Lower leg skin (tissue), 4 donors: ENCODE measurements at regions not wholly inside any gene's neighbourhood (a gene's known extent, or its start where the extent isn't known, plus 50 kb on each side); places are given as distances from the start of the nearest gene placed in this dataset.

Experiments used
- DNase-seq, 2 donors: peaks; one replicate each; pipeline ENCODE4 v3.0.0-alpha.2; 2019; ENCODE audit warnings: low spot score in 2 of 2
- H3K4me3 ChIP-seq: fragments of 200-600 bp; sonication (generic); 2 replicates; pipeline ENCODE4 v1.5.1; 2017; ENCODE audit warnings: mild to moderate bottlenecking, low read depth; ENCODE audit not compliant: poor library complexity, severe bottlenecking
- POLR2A ChIP-seq, 2 donors: fragments of 450-650 bp; IDR thresholded peaks; one replicate each; pipeline ENCODE4 v1.6.1; 2016 to 2017; ENCODE audit warnings: antibody characterized with exemption in 2 of 2, mild to moderate bottlenecking in 1 of 2, moderate library complexity in 1 of 2
- WGBS, 2 donors: methylation state at CpG; one replicate each; pipeline ENCODE4 v1.1.5; 2018; 5-methylcytosine and 5-hydroxymethylcytosine counted together
- intact Hi-C: fragments of 100-400 bp; cut with DNase I; formaldehyde crosslinking; loops from one replicate; pipeline ENCODE4 v1.15.0; 2023; ENCODE audit warnings: low total_unique reads
- TF ChIP-seq, protein P1 (sequence below), 3 donors: fragments of 450-650 bp; IDR thresholded peaks; one replicate each; pipeline ENCODE4 v1.5.1; 2016; ENCODE audit warnings: antibody characterized with exemption in 3 of 3, mild to moderate bottlenecking in 3 of 3, moderate library complexity in 2 of 3

DNA sequence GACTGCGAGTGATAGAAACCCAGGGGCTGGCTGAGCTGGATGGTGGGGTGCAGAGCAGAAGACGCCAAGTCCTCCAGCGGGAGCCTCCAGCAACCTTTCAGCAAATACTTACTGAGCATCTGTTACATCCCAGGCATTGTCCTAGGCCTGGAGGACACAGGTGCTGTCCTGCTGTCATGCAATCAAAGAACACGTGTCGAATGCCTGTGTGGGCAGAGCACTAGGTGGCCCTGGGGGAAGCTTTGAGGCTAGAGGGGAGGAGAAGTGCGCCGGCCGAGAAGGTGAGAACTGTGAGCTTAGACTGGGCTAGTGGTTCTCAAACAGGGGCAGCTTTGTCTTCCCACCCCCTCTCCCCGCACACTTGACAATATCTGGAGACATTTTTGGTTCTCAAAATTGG lies 233.6 kb downstream of the BMP7 start:
- H3K4me3 ChIP-seq: no peak overlapping the region
- DNase-seq: no peak
- intact Hi-C loops: no loop called here
- WGBS, 2 donors: 79% methylated on average over 9 of the region's 9 CpGs
- TF ChIP-seq POLR2A (IDR thresholded peaks at IDR 0.05): no peak
- TF ChIP-seq, protein P1, sequence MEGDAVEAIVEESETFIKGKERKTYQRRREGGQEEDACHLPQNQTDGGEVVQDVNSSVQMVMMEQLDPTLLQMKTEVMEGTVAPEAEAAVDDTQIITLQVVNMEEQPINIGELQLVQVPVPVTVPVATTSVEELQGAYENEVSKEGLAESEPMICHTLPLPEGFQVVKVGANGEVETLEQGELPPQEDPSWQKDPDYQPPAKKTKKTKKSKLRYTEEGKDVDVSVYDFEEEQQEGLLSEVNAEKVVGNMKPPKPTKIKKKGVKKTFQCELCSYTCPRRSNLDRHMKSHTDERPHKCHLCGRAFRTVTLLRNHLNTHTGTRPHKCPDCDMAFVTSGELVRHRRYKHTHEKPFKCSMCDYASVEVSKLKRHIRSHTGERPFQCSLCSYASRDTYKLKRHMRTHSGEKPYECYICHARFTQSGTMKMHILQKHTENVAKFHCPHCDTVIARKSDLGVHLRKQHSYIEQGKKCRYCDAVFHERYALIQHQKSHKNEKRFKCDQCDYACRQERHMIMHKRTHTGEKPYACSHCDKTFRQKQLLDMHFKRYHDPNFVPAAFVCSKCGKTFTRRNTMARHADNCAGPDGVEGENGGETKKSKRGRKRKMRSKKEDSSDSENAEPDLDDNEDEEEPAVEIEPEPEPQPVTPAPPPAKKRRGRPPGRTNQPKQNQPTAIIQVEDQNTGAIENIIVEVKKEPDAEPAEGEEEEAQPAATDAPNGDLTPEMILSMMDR (IDR thresholded peaks at IDR 0.05): no peak

DNA sequence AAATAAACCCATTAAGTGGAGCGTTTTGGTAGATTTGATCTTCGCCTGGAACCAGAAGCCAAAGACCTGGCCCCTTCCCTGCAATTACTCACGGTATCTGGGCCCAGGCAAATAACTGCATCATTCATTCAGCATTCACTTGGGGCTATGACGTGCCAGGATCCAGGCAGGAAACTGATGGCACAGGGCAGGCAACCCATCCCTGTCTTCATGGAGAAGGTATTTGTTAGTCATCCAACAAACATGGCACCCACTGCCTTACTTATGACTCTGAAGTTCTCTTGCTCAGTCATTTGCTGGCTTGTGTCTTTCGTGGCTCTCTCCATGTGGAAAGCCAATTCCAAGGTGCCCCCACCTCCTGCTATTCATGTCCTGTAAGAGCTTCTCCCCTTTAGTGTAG lies 232.4 kb downstream of the BMP7 start:
- 74 to 81% methylated on average over 5 of the region's 5 CpGs for WGBS, 2 donors
- intact Hi-C loops: no loop called here
- no peak for DNase-seq
- TF ChIP-seq, protein P1 (IDR thresholded peaks at IDR 0.05): no peak
- TF ChIP-seq POLR2A (IDR thresholded peaks at IDR 0.05): no peak
- no peak overlapping the region for H3K4me3 ChIP-seq

DNA sequence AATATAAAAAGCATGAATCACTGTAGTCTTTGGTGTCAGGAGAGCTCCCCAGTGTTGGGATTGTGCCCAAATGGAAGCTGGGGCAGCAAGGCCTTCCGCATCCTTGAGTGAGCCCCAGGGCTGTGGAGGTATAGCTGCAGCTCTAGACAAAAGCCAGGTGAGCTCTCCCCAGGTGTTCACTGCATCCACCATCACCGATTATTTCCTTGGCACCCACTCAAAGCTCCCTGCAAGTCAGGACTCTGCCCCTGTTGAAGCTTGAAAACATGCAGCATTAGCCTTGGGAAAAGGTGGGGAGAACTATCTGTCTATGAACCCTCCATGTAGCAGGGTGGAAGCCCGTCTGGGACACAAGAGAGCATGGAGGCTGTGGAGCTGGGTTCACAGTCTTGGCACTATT lies 228.8 kb downstream of the BMP7 start:
- TF ChIP-seq, protein P1 (IDR thresholded peaks at IDR 0.05): no peak
- TF ChIP-seq POLR2A (IDR thresholded peaks at IDR 0.05): no peak

DNA sequence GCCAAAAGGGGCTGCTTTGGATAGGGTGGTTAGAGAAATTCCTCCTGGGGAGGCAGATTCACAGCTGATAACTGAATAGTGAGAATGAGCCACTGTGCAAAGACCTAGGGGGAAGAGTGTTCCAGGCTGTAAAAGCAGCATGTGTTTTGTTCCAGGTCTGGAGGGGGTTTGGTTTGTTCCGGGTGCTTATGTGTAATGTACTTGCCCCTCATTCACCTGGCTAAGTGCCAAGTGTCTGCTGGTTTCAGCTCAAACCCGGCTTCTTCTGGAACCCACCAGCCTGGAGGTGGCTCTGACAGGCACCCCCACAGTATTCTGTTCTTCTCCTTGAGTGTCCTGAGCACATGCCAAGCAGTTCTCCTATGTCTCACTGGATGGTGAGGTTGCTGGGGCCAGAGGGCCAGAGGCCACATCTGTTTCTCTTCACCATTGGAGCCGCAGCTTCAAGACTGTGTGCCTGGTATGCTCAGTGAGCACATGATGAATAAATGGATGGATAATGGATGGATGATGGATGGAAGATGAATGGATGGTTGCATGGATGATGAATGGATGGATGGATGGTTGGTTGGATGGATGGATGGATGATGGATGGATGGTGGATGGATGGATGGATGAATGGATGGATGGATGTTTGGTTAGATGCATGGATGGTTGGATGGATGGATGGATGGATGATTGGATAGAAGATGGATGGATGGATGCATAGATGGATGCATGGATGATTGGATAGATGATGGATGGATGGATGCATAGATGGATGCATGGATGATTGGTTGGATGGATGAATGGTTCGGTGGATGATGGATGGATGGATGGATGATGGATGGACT lies 227.6 kb downstream of the BMP7 start:
- WGBS, 2 donors: 59 to 62% methylated on average over 4 of the region's 4 CpGs
- DNase-seq: no peak
- TF ChIP-seq POLR2A (IDR thresholded peaks at IDR 0.05): no peak
- TF ChIP-seq, protein P1 (IDR thresholded peaks at IDR 0.05): peak in 1 of 3 donors; percentile 54
- intact Hi-C loops: no loop called here
- H3K4me3 ChIP-seq: no peak overlapping the region

More for the DNA sequence above, 228.8 kb downstream of the BMP7 start:
- H3K4me3 ChIP-seq: no peak overlapping the region
- no peak for DNase-seq
- 50 to 75% methylated on average over 3 of the region's 3 CpGs for WGBS, 2 donors
- intact Hi-C loops: no loop called here

DNA sequence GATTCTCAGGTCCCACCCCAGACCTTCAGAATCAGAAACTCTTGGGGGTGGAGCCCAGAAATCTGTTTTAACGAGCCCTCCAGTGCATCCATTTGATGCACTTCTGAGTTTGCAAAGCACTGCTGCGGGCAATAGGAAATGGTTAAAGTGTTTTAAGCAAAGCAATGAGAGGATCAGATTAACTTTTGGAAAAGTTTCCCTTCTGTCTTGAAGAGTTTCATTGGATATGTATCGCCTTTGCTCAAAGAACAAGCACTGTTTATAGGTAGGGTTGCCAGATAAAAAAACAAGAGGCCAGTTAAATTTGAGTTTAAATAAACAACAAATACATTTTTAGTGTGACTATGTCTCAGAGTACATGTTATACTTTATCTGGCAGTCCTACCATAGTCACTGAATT lies 226.0 kb downstream of the BMP7 start:
- DNase-seq: no peak
- H3K4me3 ChIP-seq: no peak overlapping the region
- 55 to 57% methylated on average over 3 of the region's 3 CpGs for WGBS, 2 donors
- intact Hi-C loops: no loop called here
- TF ChIP-seq, protein P1 (IDR thresholded peaks at IDR 0.05): no peak
- no peak for TF ChIP-seq POLR2A (IDR thresholded peaks at IDR 0.05)

DNA sequence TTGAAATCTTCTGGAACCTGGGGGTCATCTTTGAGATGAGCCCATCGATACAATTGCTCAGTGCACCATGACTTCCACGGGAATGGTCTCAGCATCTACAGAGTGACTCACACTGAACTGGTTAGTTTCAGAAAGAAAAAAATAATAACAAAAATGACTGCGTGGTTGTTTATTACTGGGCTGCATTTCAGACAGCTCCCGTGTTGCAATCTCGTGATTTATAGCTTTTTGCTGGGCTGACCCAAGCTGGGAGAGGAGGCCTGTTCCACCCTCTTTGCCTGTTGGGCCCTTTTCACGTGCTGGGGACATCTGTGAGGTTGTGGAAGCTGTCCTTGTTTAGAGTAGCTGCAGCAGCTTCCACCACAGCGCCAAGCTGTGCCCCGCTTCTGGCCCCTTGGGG lies 225.5 kb downstream of the BMP7 start:
- DNase-seq: peak in 1 of 2 donors; percentile 74
- 23 to 27% methylated on average over 8 of the region's 8 CpGs for WGBS, 2 donors
- H3K4me3 ChIP-seq: no peak overlapping the region
- TF ChIP-seq POLR2A (IDR thresholded peaks at IDR 0.05): no peak
- TF ChIP-seq, protein P1 (IDR thresholded peaks at IDR 0.05): no peak
- intact Hi-C loops: no loop called here
